Lung (tissue), 11 donors: ENCODE measurements at regions not wholly inside any gene's neighbourhood (a gene's known extent, or its start where the extent isn't known, plus 50 kb on each side); places are given as distances from the start of the nearest gene placed in this dataset.

ENCODE experiments used
- ATAC-seq: fragments of 200-7000 bp; cut with Tn5 transposase; one replicate; pipeline ENCODE4 v1.9.1; 2020; ENCODE audit warnings: moderate number of reproducible peaks; ENCODE audit not compliant: insufficient read depth, low FRiP score
- DNase-seq, 3 donors: peaks; one replicate each; pipeline ENCODE4 v3.0.0-alpha.2; 2013 to 2017
- H3K27ac ChIP-seq, 2 donors: one replicate each; pipeline ENCODE4 v1.5.1; 2013; ENCODE audit warnings: mild to moderate bottlenecking in 2 of 2, moderate library complexity in 2 of 2, control low read depth in 1 of 2, inconsistent platforms in 1 of 2, low read depth in 1 of 2, low read length in 1 of 2
- H3K27me3 ChIP-seq, 3 donors: one replicate each; pipeline ENCODE4 v1.5.1; 2013; ENCODE audit warnings: low read length in 2 of 3; ENCODE audit not compliant: control insufficient read depth in 3 of 3, insufficient read depth in 3 of 3
- H3K36me3 ChIP-seq, 4 donors: one replicate each; pipeline ENCODE4 v1.5.1; 2013; ENCODE audit warnings: low read length in 4 of 4, mild to moderate bottlenecking in 1 of 4, moderate library complexity in 1 of 4; ENCODE audit not compliant: control insufficient read depth in 4 of 4, insufficient read depth in 4 of 4
- H3K4me1 ChIP-seq, 5 donors: one replicate each; pipeline ENCODE4 v1.5.1; 2013; ENCODE audit warnings: low read length in 5 of 5, mild to moderate bottlenecking in 2 of 5, moderate library complexity in 1 of 5; ENCODE audit not compliant: control insufficient read depth in 5 of 5, insufficient read depth in 5 of 5
- H3K4me3 ChIP-seq: one replicate; pipeline ENCODE4 v1.5.1; 2013; ENCODE audit warnings: mild to moderate bottlenecking, control low read depth, moderate library complexity
- H3K9ac ChIP-seq, 2 donors: one replicate each; pipeline ENCODE4 v1.5.1; 2013; ENCODE audit warnings: low read length in 2 of 2, control low read depth in 1 of 2; ENCODE audit not compliant: insufficient read depth in 1 of 2
- H3K9me3 ChIP-seq, 4 donors: one replicate each; pipeline ENCODE4 v1.5.1; 2013; ENCODE audit warnings: low read length in 3 of 4, mild to moderate bottlenecking in 1 of 4, moderate library complexity in 1 of 4; ENCODE audit not compliant: control insufficient read depth in 4 of 4, insufficient read depth in 3 of 4
- WGBS, 2 donors: extraction: QIAGEN DNeasy Blood & Tissue Kit; methylation state at CpG; one replicate each; pipeline ENCODE4 v1.1.7; 2013; 5-methylcytosine and 5-hydroxymethylcytosine counted together
- TF ChIP-seq, protein P1 (sequence below): IDR thresholded peaks from 2 replicates; pipeline ENCODE4 v1.5.1; 2012; ENCODE audit warnings: mild to moderate bottlenecking; ENCODE audit errors: control extremely low read depth, extremely low read depth
- donor health status: control.
- donor health status: control.
- donor health status: Bipolar disorder and iron deficiency.
- donor health status: healthy.
- donor health status: DM: yes; HTN: yes; CAD: no.

- TF ChIP-seq, protein P1, sequence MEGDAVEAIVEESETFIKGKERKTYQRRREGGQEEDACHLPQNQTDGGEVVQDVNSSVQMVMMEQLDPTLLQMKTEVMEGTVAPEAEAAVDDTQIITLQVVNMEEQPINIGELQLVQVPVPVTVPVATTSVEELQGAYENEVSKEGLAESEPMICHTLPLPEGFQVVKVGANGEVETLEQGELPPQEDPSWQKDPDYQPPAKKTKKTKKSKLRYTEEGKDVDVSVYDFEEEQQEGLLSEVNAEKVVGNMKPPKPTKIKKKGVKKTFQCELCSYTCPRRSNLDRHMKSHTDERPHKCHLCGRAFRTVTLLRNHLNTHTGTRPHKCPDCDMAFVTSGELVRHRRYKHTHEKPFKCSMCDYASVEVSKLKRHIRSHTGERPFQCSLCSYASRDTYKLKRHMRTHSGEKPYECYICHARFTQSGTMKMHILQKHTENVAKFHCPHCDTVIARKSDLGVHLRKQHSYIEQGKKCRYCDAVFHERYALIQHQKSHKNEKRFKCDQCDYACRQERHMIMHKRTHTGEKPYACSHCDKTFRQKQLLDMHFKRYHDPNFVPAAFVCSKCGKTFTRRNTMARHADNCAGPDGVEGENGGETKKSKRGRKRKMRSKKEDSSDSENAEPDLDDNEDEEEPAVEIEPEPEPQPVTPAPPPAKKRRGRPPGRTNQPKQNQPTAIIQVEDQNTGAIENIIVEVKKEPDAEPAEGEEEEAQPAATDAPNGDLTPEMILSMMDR, result no peak
- Histone ChIP-seq H3K27ac (no peak overlapping the region), H3K4me1 (peaks cover 0 to 8% (median 0%) of the 10 kb centered on the region in 5 donors), H3K36me3 (no peaks in the 10 kb centered on the region), H3K9me3 (no peaks in the 10 kb centered on the region), H3K27me3 (no peaks in the 10 kb centered on the region), H3K4me3 (no peak overlapping the region), H3K9ac (no peak overlapping the region)
- ATAC-seq (no peak), DNase-seq (no peak)
- WGBS, 2 donors, result 95 to 98% methylated on average over 4 of the region's 4 CpGs
These were observed 224.5 kb downstream of the VEGFC start for GRCh38 chr4:176568238-176568637.

- H3K4me3 ChIP-seq, result no peak overlapping the region
- no peaks in the 10 kb centered on the region for H3K27me3 ChIP-seq
- H3K36me3 ChIP-seq, result no peaks in the 10 kb centered on the region
- peaks cover 0 to 19% (median 0%) of the 10 kb centered on the region in 5 donors for H3K4me1 ChIP-seq
- WGBS, 2 donors, result 27 to 29% methylated on average over 2 of the region's 2 CpGs
- no peak for DNase-seq
- no peaks in the 10 kb centered on the region for H3K9me3 ChIP-seq
- no peak overlapping the region for H3K27ac ChIP-seq
- H3K9ac ChIP-seq, result no peak overlapping the region
- TF ChIP-seq, protein P1, result no peak
- ATAC-seq, result no peak
These were observed 223.4 kb downstream of the VEGFC start for GRCh38 chr4:176569301-176569700.

- no peak overlapping the region for H3K9ac ChIP-seq
- H3K27ac ChIP-seq, result no peak overlapping the region
- DNase-seq, result no peak
- no peak for ATAC-seq
- H3K36me3 ChIP-seq, result no peaks in the 10 kb centered on the region
- TF ChIP-seq, protein P1, result no peak
- peaks cover 0 to 33% (median 0%) of the 10 kb centered on the region in 5 donors for H3K4me1 ChIP-seq
- H3K4me3 ChIP-seq, result no peak overlapping the region
- H3K27me3 ChIP-seq, result no peaks in the 10 kb centered on the region
- H3K9me3 ChIP-seq, result no peaks in the 10 kb centered on the region
- 81 to 82% methylated on average over 6 of the region's 6 CpGs for WGBS, 2 donors
These were observed 221.5 kb downstream of the VEGFC start for GRCh38 chr4:176571206-176571605.

DNA sequence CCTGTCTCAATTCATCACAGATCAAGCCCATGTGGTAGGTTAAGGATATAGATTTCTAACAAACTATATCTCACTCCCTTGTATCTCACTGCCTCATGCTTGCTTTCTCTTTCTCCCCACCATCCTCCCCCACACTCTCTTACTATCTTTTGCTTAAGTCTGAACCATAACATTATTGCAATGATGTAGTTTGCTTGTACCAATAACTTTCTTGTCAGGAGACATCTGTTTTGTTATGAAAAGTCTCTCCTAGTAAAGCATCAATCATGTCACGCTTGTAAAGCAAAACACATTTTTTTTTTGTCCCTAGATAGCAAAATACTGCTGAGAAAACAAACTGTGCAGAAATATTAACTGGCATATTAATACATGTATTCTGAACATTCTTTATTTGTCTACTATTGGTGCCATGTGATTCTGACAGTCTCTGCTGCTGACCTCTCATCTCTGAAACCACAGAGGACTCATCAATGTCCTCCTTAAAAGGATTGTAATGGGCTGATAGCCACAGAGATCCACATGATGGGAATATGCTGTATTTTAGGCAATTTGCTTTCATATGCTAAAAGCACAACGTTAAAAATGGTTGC is 217.5 kb downstream of the VEGFC start:
- Histone ChIP-seq H3K9ac (no peak overlapping the region), H3K27me3 (no peaks in the 10 kb centered on the region), H3K9me3 (no peaks in the 10 kb centered on the region), H3K4me3 (no peak overlapping the region), H3K36me3 (no peaks in the 10 kb centered on the region), H3K4me1 (peaks cover 0 to 33% (median 0%) of the 10 kb centered on the region in 5 donors), H3K27ac (no peak overlapping the region)
- TF ChIP-seq, protein P1, result no peak
- no peak for ATAC-seq
- peak in 2 of 3 donors; percentile 72 to 81 for DNase-seq
- WGBS, 2 donors, result 47 to 56% methylated on average over 2 of the region's 2 CpGs
